Left hindlimb (tissue), 1 donor: ENCODE measurements at regions not wholly inside any gene's neighbourhood (a gene's known extent, or its start where the extent isn't known, plus 50 kb on each side); places are given as distances from the start of the nearest gene placed in this dataset.
"Not testable (repeated sequence)": the region's sequence is repeated elsewhere in the genome, so short reads cannot be mapped to it uniquely, and the experiment has no call there.

Experiments
- DNase-seq: peaks from one replicate; pipeline ENCODE4 v3.0.0-alpha.2; 2018

GRCh38 chr5:96319981-96320739 is 112.9 kb downstream of the PCSK1 start:
- DNase-seq, result not testable (repeated sequence)

- no peak for DNase-seq
Measured at GRCh38 chr5:96318569-96319110, 114.4 kb downstream of the PCSK1 start.

GRCh38 chr5:96317945-96318344 is 115.1 kb downstream of the PCSK1 start:
- no peak for DNase-seq

GRCh38 chr5:96316487-96316886 is 116.6 kb downstream of the PCSK1 start:
- DNase-seq, result no peak

GRCh38 chr5:96316017-96316416 is 117.0 kb downstream of the PCSK1 start:
- DNase-seq, result no peak

GRCh38 chr5:96315431-96315830 is 117.6 kb downstream of the PCSK1 start:
- DNase-seq, result no peak

GRCh38 chr5:96312383-96312782 is 120.7 kb downstream of the PCSK1 start:
- DNase-seq, result no peak

GRCh38 chr5:96307047-96307446 is 126.0 kb downstream of the PCSK1 start:
- not testable (repeated sequence) for DNase-seq

GRCh38 chr5:96302174-96302738 is 130.8 kb downstream of the PCSK1 start:
- DNase-seq, result no peak

GRCh38 chr5:96300976-96301375 is 132.1 kb downstream of the PCSK1 start:
- no peak for DNase-seq

- no peak for DNase-seq
Measured at GRCh38 chr5:96297867-96298266, 135.2 kb downstream of the PCSK1 start.

- no peak for DNase-seq
Measured at GRCh38 chr5:96297290-96297689, 135.8 kb downstream of the PCSK1 start.

GRCh38 chr5:96294884-96295202 is 138.2 kb downstream of the PCSK1 start:
- no peak for DNase-seq

- DNase-seq, result no peak
Measured at GRCh38 chr5:96293966-96294883, 138.8 kb downstream of the PCSK1 start.

GRCh38 chr5:96292582-96293247 is 140.3 kb downstream of the PCSK1 start:
- no peak for DNase-seq

GRCh38 chr5:96289287-96289686 is 143.8 kb downstream of the PCSK1 start:
- not testable (repeated sequence) for DNase-seq

GRCh38 chr5:96288845-96289185 is 144.2 kb downstream of the PCSK1 start:
- no peak for DNase-seq

- no peak for DNase-seq
Measured at GRCh38 chr5:96288166-96288844, 144.7 kb downstream of the PCSK1 start.

GRCh38 chr5:96287136-96287535 is 145.9 kb downstream of the PCSK1 start:
- DNase-seq, result no peak

GRCh38 chr5:96285823-96286222 is 147.2 kb downstream of the PCSK1 start:
- no peak for DNase-seq

- DNase-seq, result no peak
Measured at GRCh38 chr5:96284727-96285389, 148.2 kb downstream of the PCSK1 start.

- no peak for DNase-seq
Measured at GRCh38 chr5:96283589-96283988, 149.5 kb downstream of the PCSK1 start.
